C1 segment of cervical spinal cord (tissue), 14 donors: ENCODE measurements at regions not wholly inside any gene's neighbourhood (a gene's known extent, or its start where the extent isn't known, plus 50 kb on each side); places are given as distances from the start of the nearest gene placed in this dataset.

Experiments
- DNase-seq, 14 donors: peaks; one replicate each; lab custom pipeline; 2025; lab: John Stamatoyannopoulos, UW

DNA sequence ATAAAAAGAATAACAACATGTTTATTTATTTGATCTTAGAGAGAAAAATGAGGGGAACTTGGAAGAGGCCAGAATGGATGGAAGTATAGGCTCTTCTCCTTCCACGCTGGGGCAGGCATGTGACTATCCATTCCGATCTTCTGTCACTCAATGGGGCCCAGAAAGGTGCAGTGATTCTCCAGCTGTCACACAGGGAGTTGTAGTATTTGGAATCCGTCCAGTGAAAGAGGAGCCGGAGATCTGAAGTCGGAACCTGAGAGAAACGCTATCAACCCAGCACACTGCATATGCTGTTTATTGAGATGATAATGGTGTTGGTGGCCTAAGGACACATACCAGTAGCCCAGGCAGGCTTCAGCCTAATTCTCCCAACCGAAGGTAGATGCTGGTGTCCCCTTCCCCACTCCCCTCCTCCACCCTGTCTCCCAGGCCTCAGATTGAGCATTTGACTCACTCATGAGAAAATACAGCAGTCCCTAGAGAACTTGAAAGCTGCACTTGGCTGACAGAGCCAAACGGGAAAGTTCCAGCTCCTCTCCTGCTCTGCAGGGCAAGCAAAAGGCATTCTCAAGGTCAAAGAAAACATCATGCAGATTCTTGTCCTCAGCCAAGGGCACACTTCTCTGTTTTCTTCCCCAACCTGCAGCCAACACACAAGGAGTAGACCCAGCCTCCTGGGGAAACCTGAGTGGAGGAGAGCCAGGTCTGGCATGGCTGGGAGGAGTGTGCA lies 100.4 kb downstream of the IRF2BPL start:
- DNase-seq, result no peak

DNA sequence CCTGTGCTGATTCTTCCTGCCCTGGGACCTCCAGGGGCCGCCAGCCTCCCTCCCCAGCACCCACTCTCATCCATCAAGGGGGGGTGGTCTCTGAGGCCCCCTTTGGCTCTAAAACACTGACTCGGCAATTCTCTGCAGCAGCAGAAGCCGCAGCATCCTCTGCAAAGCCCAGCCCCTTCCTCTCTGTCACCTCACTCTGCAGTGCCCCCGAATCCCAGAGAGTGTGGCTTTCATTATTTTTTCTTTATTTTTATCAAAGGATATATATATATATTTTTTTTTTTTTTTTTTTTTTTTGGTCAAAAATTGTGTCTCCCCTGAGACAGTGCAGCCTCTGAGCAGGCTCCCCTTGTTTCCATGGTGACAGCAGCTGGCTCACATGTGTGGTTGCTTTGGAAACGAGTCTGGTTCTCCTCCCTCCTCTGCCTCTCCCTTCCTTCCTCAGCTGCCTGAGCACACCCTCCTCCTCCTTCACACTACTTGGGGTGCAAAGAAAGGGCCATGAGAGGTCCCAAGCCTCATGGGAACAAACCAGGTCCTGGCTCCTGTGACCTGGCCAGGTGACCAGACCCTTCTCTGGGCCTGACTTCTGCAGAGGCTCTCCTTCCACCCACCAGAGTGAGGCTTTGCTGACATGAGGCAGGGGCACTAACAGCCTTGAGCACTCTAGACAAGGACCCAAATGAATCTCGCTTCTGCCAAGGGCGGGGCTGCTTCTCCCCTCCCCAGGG lies 100.5 kb downstream of the LRRC74A start:
- DNase-seq, result no peak

DNA sequence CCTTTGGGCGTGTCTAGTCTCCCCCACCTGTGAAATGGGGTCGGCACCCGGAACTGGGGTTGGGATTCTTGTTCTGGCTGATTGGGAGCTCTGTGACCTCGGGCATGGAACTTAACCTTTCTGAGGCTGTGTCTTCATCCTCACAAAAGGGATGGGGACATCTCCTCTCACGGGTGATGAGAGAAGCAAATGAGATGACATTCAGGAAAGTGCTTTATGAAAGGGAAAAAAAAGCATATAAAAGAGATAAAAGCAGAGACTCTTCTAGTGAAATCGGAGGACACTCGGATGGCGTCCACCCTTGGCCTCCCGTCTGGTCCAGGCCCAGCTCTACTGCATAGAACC lies 98.9 kb downstream of the LRRC74A start:
- no peak for DNase-seq

DNA sequence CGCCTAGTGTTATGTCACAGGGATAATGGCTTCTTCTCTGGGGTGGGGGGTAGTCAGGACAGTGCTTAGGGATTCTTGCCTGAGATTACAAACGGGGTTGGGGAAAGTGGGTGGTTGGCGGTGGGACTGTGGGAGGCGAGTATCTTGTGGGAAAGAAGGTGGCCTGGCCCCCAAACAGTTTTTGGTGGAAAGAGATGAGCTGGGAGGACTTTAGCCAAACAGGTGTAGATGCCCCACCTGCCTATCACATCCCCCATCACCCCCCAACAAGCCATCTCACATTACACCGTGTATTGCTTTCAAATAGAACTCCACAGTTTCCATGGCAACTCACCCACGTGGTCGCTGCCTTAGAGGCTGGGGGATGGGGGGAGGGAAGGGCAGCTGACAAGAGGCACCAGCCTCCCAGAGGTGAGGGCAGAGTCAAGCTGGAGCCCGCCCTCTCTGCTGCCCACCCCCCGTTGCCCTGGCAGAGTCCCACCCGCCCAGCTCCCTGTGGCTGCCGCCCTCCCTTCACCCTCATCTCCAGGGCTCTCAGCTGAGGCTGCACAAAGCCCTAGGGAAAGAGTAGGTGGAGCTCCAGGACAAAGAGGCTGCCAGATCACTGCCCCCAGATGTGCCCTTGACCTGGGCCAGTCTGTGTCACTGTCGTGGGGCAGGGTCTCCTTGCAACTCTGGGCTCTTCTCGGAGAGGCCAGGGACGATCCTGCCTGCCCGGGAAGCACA lies 98.3 kb downstream of the LRRC74A start:
- peak in 7 of 14 donors; percentile 9 to 21 (median 18) for DNase-seq

DNA sequence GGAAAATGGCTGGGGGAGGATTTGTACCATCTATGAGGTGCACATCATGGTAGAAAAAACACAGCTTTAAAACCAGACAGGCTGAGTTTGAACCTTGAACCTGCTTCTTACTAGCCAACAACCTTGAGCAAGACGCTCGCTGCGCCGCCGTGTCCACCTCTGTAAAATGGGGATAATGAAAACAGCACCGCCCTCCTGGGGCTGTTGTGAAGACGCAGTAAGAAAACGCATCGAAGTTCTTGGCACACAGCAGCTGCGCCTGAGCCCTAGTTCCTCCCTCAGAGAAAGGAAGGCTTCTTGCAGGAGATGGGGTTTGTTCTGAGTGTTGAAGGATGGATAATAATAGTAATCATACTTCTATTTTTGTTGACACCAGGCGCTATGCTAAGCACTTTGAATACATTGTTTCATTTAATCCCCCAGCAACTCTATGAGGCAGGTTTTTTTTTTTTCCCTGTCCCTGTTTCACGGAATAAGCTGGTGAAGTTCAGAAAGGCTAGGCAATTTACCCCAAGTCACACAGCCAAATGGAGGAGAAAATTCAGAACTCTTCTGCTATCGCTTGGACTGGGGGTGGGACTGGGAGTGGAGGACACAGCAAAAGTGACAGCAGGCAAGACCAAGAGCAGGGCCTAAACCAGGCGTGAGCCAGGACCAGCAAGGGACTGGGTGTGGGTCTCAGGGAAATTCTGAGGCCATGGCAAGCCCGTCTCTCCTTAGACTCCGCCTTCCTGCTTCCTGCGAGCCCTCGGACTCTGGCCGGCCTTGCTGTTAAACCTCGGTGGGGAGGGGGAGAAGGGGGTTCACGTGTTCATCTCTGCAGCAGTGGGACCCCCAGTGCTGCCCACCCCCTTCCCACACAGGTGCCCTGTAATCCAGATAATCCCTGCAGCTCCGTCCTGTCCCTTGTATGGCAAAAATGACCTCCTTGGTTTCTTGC lies 97.5 kb downstream of the LRRC74A start:
- no peak for DNase-seq

DNA sequence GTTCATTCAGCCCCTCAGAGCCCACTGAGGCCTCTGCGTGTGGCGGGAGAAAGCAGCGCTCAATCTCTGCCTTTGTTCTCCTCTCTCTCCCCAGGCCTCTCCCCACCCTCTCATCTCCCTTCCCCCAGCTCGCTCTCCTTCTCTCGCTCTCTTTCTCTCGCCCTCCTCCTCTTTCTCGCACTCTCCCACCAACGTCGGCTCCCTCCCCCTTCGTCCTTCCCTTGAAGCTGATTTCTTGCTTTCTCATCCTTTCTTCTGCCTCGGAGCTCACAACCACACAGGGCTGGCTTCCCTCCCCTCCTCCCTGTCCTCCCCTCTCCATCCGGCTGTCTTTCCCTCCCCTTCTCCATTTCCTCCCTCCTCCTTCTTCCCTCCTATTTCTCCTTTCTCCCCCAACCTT lies 96.4 kb downstream of the LRRC74A start:
- no peak for DNase-seq

DNA sequence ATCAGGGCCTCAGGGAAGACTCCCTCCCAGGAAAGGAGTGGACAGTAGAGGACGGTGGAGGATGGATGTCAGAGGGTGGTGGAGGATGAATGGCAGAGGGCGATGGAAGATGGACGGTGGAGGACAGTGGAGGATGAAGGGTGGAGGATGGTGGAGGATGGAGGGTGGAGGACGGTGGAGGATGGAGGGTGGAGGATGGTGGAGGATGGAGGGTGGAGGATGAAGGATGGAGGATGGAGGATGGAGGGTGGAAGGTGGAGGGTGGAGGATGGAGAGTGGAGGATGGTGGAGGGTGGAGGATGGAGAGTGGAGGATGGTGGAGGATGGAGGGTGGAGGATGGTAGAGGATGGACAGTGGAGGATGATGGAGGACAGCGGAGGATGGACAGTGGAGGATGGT lies 95.9 kb downstream of the LRRC74A start:
- no peak for DNase-seq

DNA sequence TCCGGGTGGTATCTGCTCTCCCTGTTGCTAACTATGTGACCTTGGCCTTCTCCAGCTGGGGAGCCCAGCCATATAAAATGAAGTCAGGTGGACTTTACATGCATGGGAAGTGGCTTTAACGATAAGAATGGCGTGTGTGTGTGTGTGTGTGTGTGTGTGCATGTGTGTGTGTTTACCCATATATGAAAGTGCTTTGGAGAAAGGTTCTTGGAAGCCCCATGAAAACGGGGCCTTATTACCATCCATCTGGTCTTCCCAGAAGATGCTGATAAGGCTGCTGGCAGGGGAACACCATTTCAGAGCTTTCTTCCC lies 94.8 kb downstream of the LRRC74A start:
- DNase-seq, result no peak

DNA sequence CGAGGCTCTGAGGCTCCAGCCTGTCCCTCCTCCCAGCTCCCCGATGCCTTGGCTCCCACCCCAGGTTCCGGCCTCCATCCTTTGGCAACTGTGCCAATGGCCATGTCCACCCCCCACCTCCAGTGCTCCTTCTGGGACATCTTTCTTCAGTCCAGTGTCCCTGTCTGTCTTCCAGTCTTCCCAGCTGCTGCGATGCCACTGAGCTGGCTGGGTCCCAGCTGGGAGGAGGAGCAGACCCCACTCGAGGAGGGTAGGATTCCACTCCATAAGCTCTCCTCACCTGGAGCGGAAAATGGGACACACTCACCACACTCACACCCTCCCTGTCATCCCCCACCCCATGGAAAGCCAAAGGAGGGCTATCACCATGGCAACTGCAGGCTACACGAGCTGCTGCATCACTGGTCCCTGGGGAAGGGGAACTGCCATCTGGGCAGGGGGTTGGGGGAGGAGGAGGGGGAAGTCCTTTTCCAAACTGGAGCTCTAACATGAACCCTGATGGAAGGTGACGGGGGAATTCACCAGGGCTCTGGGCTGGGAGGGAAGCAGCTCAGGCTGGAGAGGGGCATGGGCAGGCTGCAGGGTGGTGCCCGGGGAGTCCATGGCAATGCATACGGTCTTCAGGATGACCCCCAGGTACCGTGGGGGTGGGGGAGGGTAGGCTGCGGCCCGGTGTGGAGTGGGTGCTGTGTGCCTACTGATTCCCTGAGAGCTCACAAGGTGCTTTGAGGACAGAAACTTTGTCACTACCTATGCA lies 94.3 kb downstream of the LRRC74A start:
- DNase-seq, result peak in 4 of 14 donors; percentile 15 to 36 (median 24)

DNA sequence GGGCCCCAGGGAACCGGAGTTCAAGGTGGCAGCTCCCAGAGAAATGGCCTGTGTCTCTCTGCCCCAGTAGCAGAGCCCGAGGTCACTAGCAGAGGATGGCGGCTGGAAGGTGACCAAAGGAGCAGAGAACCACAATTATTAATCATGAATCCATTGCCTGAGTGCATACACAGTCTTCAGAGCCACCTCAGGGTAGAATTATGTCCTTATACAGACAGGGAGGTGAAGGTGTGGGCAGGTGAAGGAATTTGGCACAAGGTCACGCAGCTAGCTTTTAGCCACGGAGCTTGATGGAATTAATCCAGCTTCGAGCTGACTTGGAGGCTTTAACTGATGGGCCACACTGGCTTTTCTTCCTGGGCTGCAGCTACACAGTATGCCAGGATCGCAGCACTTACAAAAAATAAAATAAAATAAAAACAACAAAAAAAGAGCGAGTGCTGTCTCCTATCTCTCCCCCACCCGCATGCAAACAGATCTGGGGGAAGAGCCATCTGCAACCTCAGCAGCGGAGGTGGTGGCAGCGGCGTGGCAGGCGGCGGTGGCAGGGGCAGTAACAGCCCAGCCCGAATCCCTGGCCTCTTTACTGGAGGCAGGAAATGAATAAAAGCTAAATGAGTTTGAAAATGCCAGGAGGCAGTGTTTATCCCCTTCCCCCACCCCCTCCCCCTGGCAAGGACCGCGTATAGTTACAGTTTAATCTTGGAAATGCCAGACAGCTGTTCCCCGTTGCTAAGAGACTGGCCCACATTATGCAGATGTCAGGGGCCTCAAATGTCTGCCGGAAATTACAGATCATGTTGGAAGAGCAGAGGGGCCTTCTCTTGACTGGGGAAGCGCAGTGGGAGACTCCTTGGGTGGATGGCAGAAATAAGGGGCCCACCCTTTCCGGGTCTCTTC lies 93.5 kb downstream of the LRRC74A start:
- DNase-seq, result peak in 1 of 14 donors; percentile 59
